ENCODE measurements at regions not wholly inside any gene's neighbourhood (a gene's known extent, or its start where the extent isn't known, plus 50 kb on each side); places are given as distances from the start of the nearest gene placed in this dataset.

DNA sequence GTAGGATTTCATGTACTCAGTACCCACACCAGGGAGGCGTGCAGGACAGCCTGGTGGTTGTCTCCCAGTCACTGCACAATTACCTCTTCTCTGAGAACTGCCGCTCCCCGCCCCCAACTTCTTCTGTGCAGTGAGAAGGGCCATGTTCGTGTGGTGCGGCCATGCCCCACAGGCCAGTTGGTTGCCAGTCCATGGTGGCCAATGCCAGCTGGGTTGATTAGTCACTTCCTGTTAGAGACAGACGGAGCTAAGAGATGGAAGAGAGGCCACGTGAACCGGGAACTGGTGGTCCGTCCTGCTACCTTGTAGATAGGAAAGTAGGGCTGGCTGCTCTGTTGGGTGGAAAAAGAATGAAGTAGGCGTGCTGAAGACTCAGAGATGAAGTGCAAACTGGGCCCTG is 206.5 kb downstream of the ABCC12 start:
- Histone ChIP-seq H3K4me1 (no peaks in the 10 kb centered on the region), H3K36me3 (no peaks in the 10 kb centered on the region), H3K27ac (no peak overlapping the region), H3K9me3 (no peaks in the 10 kb centered on the region), H3K4me3 (no peak overlapping the region), H3K27me3 (no peaks in the 10 kb centered on the region)
- intact Hi-C loops (cut with DNase I) = no loop called here
- DNase-seq (ENCODE audit: low spot score in 2 of 2) = no peak
- TF ChIP-seq CTCF (IDR thresholded peaks at IDR 0.05) = no peak

DNA sequence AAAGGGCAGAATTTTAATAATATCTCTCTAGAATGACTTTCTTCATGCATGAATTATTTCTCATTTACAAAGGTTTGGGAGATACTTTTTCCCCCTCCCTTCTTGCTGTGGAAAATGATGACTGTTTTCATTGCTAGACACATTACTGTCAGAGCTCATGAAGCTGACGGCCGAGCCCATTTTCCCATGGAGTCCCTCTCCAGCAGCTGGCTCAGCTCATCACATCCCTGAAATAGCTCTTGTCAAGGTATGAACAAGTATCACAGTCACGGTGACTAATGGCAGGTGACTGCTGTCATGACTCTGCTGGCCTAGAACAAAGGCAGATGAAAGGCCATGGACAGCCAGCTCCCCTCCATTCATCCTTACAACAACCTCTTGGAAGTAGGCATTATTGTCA is 208.1 kb downstream of the ABCC12 start:
- no peak for DNase-seq (ENCODE audit: low spot score in 2 of 2)
- intact Hi-C loops (cut with DNase I) = no loop called here
- no peaks in the 10 kb centered on the region for H3K4me1 ChIP-seq
- H3K27me3 ChIP-seq = no peaks in the 10 kb centered on the region
- H3K4me3 ChIP-seq = no peak overlapping the region
- no peaks in the 10 kb centered on the region for H3K9me3 ChIP-seq
- no peak for TF ChIP-seq CTCF (IDR thresholded peaks at IDR 0.05)
- no peaks in the 10 kb centered on the region for H3K36me3 ChIP-seq
- no peak overlapping the region for H3K27ac ChIP-seq

DNA sequence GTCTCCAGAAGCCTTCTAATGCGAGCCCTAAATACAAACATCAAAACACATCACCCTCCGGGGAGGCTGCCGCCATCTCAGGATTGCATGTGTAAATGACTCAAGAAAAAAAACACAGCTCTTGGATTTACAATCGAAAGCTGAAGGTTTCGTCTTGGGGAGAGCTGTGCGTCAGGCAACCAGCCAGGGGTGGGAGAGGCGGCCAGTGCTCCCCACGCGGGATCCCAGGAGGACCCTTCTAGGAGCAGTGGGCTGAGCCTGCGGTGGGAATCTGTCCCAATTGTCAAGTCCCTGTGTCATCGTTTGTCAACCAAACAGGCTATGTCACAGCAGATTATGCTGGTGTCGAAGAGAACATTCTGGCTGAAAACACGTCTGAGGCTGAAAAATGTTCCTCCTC is 209.7 kb downstream of the ABCC12 start:
- H3K36me3 ChIP-seq = no peaks in the 10 kb centered on the region
- TF ChIP-seq CTCF (IDR thresholded peaks at IDR 0.05) = no peak
- no peak for DNase-seq (ENCODE audit: low spot score in 2 of 2)
- no peak overlapping the region for H3K27ac ChIP-seq
- H3K4me1 ChIP-seq = no peaks in the 10 kb centered on the region
- no peak overlapping the region for H3K4me3 ChIP-seq
- H3K9me3 ChIP-seq = no peaks in the 10 kb centered on the region
- intact Hi-C loops (cut with DNase I) = no loop called here
- no peaks in the 10 kb centered on the region for H3K27me3 ChIP-seq

GRCh38 chr16:47944589-47944988 is 211.2 kb downstream of the ABCC12 start:
- TF ChIP-seq CTCF (IDR thresholded peaks at IDR 0.05) = no peak
- intact Hi-C loops (cut with DNase I) = no loop called here
- no peaks in the 10 kb centered on the region for H3K27me3 ChIP-seq

DNA sequence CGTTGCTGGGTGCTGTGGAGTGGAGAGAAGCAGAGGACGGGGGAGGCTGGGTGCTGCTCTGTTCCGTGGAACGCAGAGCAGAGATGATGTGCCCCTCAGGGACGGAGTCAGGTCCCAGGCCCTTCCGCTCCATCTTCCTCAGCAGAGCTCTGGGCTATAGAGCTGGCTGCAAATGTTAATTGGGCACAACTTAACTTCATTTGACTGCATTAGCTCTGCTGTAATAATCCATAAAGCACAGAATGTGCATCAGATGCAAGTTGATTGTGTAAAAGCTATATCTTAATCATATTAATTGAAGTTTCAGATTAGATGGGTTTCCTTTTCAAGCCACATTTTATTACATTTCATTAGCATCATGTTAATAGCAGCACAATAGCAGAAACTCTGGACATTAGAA is 212.6 kb downstream of the ABCC12 start:
- Histone ChIP-seq H3K27ac (no peak overlapping the region), H3K9me3 (no peaks in the 10 kb centered on the region), H3K27me3 (no peaks in the 10 kb centered on the region), H3K36me3 (no peaks in the 10 kb centered on the region), H3K4me1 (no peaks in the 10 kb centered on the region), H3K4me3 (no peak overlapping the region)
- intact Hi-C loops (cut with DNase I) = no loop called here
- TF ChIP-seq CTCF (IDR thresholded peaks at IDR 0.05) = no peak
- no peak for DNase-seq (ENCODE audit: low spot score in 2 of 2)

More at GRCh38 chr16:47944589-47944988, 211.2 kb downstream of the ABCC12 start:
- H3K9me3 ChIP-seq = no peaks in the 10 kb centered on the region
- H3K4me3 ChIP-seq = no peak overlapping the region
- no peaks in the 10 kb centered on the region for H3K4me1 ChIP-seq
- H3K27ac ChIP-seq = no peak overlapping the region
- no peak for DNase-seq (ENCODE audit: low spot score in 2 of 2)
- no peaks in the 10 kb centered on the region for H3K36me3 ChIP-seq

- no peak for TF ChIP-seq CTCF (IDR thresholded peaks at IDR 0.05)
- intact Hi-C loops (cut with DNase I) = no loop called here
- H3K4me1 ChIP-seq = no peaks in the 10 kb centered on the region
Observed at GRCh38 chr16:47940466-47940865, 215.3 kb downstream of the ABCC12 start.

More at GRCh38 chr16:47940466-47940865, 215.3 kb downstream of the ABCC12 start:
- H3K4me3 ChIP-seq = no peak overlapping the region
- no peaks in the 10 kb centered on the region for H3K36me3 ChIP-seq
- no peaks in the 10 kb centered on the region for H3K27me3 ChIP-seq
- DNase-seq (ENCODE audit: low spot score in 2 of 2) = no peak
- H3K27ac ChIP-seq = no peak overlapping the region
- no peaks in the 10 kb centered on the region for H3K9me3 ChIP-seq

Measured in ascending aorta (tissue), 2 donors.